HG03045 (cell line): ENCODE measurements at regions not wholly inside any gene's neighbourhood (a gene's known extent, or its start where the extent isn't known, plus 50 kb on each side); places are given as distances from the start of the nearest gene placed in this dataset.

Source experiments
- ATAC-seq: cut with Tn5 transposase; IDR thresholded peaks from one replicate; pipeline ENCODE4 v1.9.1; 2021; ENCODE audit warnings: mild to moderate bottlenecking, moderate library complexity; ENCODE audit not compliant: unreplicated experiment

DNA sequence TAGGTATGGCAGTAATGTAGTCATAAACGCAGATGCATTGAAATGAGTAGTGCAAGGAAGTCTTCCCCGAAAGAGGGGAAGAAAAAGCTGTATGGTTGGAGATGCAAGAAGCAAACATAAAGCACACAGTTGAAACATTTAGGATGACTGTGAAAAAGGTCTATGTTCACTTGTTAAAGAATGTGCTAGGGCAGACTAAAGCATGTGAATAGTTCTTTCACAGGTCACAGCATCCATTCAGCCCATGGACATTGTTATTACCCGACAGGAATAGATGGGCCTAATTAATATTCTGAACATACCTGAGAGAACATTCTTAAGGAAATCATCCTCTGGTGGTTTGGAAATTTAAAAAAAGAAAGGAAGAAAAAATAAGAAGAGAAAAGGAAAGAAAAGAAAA is 595.2 kb downstream of the ZIC1 start:
- no peak for ATAC-seq

DNA sequence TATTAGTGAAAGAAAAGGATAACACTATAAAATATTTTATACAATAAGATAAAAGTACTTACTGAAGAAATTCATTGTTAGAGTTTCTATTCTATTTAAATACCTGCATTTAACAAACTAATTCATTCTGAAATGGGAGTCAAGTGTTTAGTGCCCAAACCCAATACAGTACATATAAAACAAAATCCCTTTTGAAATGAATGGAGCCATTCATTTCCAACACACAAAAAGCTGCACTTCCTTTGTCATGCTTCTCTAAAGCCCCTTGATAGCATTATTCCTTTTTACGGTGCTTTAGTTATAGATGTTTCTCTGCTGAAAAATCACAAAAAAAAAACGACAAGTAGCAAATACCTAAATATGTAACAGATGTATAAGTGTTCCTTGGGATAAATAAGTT is 596.3 kb downstream of the ZIC1 start:
- no peak for ATAC-seq

DNA sequence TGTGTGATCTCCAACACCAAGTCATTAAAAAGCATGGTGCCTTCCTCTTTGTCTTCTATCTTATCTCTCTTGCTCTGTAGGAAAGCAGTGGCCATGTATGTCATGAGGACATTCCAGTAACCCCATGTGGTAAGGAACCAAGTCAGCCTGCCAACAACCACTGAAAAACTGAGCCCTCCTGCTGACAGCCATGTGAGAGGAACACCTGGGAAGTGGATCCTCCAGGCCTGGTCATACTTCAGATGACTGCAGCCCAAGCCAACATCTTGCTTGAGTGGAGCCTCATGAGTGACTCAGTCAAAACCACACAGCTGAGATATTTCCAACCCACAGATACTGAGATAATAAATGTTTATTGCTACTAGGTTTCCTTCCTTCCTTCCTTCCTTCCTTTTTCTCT is 597.3 kb downstream of the ZIC1 start:
- no peak for ATAC-seq

DNA sequence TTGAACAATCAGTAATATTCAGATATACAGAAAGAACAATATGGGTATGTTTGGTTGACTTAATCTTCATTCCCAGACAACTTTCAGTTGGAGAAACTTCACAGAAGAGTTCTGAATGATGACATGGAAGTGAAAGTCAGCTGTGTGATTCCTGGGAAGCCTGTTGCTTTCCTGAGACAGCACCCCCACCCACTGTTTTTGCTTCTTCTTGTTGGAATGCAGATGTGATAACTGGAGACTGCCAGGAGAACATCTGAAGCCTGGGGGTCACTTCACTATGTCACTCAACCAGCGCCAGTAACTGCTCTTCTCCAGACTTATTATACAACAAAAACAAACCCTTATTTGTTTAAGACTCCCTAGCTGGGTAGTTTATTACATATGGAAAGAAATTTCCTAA is 599.4 kb downstream of the ZIC1 start:
- no peak for ATAC-seq

DNA sequence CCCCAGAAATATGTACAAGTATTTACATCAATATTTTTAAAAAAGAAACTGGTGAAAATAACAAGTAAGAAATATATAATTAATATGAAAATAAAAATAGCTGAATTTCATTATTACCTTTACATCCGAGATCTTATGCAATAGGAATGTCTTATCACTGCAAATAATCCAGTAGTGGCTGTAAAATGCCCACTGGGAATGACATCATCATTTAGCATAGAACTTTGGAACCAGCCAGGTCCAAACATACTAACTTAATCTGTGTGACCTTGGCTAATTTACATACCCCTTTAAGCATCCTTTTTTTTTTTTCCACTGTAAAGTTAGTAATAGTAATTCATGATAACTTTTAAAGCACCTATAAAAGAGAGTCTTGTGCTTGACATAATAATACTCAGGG is 611.7 kb downstream of the ZIC1 start:
- no peak for ATAC-seq

DNA sequence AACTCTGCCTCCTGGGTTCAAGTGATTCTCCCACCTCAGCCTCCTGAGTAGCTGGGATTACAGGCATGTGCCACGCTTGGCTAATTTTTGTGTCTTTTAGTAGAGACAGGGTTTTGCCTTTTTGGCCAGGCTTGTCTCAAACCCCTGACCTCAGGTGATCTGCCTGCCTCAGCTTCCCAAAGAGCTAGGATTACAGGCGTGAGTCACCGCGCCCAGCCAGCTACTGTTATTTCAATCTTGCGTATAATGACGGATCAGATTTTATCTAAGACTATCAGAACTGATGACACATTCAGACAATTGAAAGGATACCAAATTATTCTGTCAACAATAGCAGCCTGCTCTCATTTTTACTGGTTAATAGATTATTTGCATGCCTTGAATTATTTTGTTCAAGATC is 612.2 kb downstream of the ZIC1 start:
- ATAC-seq, result no peak

DNA sequence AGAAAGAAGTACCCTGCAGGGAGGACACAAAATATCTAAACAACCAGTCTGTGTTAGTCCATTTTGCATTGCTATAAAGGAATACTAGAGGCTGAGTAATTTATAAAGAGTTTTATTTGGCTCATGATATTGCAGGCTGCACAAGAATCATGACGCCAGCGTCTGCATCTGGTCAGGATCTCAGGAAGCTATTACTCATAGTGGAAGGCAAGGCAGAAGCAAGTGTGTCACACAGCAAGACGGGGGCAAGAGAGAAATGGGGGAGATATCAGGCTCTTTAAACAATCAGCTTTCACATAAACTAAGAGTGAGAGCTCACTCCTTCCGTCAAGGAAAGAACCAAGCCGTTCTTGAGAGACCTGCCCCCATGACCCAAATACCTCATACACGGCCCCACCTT is 614.8 kb downstream of the ZIC1 start:
- no peak for ATAC-seq

DNA sequence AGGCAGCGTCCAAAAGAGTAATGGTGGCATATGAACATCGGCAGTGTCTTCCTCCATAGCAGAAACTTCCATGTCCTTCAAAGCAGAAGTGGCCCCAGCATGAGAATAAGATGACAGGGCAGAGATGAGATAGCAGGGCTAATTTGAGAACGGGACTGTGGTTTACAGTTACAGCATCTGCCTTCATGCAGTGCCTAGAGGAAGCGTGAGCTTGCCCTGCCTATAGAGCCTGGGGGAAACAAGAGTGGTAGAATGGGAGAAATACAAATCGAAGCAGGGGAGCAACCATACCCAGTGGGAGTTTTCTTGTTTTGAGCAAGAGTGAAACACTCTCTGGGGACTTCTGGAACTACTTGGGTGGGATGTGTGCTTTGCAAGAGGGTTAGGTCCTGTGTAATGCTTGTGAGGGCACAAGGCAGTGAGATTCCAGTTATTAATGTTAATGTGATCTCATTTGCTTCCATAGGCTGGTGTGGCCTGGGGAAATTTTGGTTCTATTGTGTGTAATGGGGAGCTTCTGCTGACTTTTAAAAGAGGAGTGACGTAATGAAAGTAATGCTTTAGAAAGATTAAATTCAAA is 616.9 kb downstream of the ZIC1 start:
- no peak for ATAC-seq

DNA sequence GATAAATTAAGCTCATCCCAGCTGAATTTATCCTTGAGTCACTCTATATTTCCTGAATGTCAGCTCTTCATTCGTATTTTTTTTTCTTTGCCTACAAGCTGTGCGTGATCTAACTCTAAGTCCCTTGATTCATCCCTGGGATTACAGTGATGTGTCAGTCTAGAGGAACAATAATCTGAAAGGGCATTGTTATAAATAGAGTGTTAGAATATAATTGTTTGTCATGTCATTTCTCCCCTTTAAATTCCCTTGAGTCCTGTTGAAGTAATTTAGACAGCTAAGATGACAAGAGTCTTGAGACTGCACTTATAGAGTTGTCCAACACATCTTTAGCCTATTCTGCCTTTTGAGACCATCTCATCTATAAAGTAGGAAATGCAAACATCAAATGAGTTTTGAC is 621.8 kb downstream of the ZIC1 start:
- no peak for ATAC-seq

DNA sequence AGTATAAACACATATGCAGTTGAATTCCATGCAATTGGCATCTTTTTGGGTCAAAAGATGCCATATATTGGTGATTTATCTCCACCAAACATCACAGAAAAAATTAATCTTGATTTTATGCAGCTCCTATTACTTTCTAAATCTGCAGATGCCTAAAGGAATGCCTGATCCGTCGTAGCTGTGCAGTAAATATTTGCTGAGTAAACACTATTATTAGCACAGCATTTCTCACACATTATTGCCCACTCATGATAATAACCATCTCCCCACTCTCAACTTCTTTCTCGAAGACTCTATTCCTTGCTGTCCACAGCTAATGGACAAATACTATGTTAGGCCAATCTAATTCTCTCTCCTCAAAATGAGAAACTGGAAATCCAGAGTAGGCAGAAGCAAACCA is 625.2 kb downstream of the ZIC1 start:
- no peak for ATAC-seq

DNA sequence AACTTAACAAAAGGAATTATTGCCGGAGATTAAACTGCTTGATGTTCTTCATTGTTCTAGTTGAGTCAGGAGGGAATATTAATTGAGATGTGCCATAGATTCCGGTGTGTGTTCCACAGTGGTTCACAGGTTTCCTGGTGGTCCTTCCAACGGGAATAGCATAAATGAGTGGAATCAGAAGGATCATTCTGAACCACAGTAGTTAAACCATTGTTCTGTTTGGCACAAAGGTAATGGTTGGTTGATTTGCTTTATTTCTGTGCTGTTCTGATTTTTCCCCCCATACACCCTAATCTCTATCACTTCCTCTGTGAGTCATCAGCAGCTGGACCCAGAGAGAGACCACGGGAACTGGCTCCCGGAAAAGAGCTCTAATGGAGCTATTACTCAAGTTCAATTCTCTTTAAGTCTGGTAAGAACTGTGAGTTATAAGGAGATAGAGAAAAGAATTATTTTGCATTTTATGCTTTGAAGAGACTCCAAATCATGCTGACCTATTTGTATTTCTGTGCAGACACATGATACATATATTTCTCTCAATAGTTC is 627.2 kb downstream of the ZIC1 start:
- no peak for ATAC-seq

DNA sequence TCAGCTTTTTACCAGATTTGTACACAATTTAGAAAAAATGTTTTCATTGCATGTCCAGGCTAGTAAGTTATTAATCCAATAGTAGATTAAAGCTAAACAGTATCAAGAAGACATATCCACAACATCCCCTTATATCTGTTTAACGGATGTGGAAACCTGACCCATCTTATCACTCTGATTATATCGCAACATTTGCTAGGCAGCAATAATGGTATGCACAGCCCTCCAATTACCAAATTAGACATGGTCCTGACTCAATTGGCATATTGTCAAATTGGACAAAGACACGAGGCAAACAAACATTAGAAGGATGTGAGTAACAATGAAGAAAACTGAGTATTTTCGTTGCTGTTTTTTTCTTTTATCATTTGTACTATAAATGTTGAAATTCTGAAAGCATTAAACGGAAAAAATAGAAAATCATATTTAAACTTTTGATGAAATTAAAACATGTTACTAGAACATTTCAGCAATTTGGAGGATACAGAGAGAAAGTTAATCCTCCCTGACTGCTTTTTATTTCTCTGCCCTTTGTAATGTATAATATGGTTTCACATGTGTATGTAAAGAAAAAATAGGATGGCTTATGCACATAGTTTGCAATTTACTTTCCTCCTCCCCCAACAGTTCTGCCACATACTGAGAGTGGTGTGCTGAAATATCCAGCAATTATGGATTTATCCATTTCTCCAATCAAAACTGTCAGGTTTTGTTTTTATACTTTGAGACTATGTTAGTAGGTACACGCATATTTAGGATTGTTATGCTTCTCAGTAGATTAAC is 633.7 kb downstream of the ZIC1 start:
- ATAC-seq, result no peak

DNA sequence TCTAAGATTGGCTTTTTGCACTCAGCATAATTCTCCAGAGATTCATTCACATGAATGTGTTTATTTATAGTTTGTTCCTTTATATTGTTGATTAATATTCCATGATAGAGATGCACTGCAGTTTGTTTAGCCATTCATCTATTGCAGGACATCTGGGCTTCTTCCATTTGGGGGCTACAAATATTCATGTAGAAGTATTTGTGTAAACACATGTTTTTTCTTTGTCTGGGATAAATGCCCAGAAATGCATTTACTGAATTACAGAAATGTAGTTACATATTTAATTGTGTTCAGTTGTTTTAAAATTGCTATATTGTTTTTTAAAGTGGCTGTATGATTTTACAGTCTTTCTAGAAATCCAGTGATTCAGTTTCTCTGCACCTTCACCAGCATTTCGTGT is 635.0 kb downstream of the ZIC1 start:
- ATAC-seq, result no peak

DNA sequence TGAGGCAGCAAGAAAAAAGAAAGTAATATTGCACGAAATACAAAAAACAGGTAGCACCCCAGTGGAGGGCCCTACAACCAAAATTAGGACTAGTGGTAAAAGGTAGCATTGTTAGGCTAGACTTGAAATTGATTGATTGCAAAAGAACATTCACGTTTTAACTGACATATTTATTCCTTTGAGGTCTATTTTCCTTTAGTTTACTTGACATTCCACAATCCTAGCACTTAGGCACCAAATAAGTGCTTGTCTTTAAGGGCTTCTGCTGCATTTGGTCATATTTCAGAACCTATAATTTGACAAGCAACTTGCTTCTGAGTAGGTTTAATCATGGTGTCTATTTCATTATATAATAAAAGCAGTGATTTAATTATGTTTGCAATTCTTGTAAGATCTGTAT is 642.7 kb upstream of the AGTR1 start:
- ATAC-seq, result no peak

DNA sequence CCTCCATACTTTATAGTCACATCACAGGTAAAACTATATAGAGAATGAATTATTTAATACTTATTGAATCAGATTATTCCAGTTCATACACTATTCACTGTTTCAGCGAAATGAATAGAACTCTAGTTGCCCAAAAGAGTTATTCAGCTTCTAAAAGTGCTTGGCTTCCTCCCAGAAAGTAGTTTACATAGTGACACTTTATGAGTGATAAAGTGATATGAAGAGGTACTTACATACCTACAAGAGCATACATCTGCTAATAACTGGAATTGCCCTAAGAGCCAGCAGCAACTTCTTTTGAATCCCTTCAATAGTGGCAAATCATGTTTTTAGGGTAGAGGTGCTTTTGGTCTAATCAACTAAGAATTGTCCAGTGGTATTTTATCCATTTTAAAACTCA is 635.1 kb upstream of the AGTR1 start:
- no peak for ATAC-seq

DNA sequence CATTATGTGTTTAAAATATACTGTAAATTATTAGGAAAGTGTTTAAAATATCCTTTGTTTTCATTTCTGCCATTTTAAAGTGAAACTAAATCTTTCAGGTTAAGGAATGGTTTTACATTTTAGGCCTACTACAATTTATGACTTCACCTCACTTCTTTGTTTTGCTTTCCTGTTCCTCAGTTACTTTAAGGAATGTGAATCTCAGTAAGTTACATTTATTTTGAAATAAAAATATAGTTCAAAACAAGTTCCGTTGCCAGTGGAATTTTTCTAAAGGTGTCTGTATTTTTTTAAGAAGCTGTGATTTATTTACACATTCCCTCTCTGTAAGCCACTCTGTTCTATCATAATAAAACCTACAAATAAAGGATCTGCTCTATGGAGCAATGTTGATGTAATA is 630.9 kb upstream of the AGTR1 start:
- no peak for ATAC-seq

DNA sequence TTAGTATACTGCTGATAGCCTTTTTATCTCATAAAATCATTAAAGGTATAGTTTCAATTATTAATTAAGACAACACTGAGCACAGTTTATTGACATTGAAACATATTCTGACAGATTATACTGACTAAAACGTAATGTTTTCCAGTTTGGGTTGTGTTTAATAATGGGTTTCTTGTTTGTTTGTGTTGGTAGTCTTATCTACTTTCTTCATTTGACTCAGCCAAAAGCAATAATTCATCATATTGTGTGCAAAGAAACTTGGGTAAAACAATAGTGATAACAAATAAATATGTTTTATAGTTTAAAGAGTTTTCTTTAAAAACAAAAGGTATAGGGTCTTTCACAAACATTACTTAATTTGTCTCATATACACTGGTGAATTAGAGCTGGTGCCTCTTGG is 629.2 kb upstream of the AGTR1 start:
- no peak for ATAC-seq

DNA sequence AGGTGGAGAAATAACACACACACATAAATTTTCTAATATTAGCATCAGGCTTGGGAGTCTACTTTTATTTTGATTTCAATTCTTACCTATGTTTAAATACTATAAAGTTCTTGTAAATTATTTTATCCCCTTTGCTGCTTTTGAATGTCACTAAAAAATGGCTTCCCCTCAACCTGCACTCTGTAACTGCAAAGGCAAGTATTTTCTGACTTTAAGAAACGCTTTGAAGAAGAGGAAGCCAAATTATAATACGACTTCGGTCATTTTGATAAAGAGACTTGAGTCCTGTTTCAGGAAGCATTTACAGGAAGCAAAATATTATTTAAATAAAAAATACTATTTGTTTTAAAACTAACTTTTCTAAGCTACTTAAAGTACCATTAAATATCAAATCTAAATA is 627.7 kb upstream of the AGTR1 start:
- ATAC-seq, result no peak

DNA sequence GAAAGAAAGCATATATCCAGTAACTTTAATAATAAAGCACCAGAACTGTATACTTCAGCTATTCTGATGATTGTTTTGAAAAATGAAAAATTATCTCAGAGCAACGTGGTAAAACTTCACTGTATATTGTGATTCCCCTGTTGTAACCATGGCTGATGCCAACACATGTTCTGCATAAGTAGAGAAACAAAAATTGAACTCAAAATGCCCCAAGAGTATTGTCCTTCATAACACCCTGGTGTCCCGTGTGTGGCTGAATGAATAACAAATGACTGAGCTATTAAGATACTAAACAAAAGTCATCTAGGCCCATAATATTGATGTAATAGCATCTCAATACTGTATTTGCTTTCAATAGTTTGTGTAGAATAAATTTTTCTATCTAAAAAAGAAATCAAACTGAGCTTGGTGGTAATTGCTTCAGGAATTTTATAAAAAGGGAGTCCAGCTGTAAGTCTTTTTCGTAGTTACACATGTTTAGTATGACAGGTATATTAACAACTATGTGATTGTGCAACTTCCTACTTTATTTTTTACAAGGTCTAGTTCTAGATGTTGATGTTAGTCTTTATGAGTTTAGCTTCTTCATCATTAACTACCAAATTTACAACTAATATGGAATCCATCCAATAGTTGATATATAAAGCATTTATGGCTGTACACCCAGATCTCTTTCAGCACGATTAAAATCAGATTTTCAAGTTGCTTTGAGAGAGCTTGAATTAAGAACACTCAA is 623.8 kb upstream of the AGTR1 start:
- no peak for ATAC-seq

DNA sequence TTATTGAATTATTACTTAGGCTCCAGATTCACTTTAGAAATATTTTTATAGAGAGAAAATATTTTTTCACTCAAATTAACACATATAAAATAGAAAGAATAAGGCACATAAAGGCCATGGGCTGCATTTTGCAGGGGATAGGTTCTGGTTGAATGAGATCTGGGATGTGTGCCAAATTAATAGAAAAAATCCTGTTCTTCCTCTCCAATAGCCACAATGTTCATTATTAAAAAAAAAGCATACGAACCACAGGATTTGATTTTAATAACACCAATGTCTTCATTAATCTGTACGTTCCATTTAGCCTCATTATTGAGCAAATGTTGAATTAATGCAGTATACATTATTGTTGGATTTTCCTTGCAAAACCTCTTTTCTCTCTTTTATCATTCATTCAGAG is 622.8 kb upstream of the AGTR1 start:
- no peak for ATAC-seq

DNA sequence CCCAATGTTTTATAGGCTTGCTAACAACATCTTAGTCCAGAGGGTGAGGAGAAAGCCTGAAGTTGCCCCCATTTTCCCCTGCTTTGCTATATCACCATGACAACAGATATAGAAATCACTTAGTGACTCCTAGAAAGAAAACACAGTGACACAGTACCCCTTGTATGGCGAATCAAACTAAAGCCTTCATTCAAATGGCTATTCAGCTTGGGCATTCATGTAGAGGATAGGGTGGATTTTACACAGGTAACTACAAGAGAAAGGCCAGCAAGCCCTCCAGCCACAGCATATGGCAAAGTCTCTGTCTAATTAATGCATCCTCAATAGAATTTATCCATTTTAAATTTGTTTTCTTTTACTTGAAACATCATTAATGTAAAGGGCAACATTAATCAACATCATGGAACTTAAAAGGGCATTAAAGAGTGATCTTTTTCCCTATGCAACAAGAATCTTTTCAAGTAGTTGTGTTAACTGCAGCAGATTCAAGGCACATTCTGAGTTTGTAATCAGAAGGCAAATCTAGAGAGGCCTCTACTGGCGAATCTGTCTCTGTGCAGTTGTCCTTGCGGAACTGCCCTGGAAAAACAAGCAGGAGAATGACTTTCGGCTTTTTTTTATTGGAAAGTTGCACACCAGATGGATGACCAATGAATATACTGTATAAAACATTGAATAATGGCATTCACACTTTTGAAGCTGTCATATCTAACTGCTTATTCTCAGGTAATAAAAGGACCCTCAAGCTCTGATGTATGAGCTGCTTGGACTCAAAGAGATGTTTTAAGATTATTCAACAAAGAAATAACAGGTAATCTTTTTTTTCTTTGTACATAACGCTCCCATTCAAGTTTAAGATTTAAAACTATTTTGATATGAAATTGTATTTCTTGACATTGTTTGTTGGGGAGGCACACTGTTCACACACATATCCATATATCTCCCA is 621.7 kb upstream of the AGTR1 start:
- ATAC-seq, result no peak
